Skeletal muscle satellite cell (primary cell): ENCODE measurements at regions not wholly inside any gene's neighbourhood (a gene's known extent, or its start where the extent isn't known, plus 50 kb on each side); places are given as distances from the start of the nearest gene placed in this dataset.
"Not testable (repeated sequence)": the region's sequence is repeated elsewhere in the genome, so short reads cannot be mapped to it uniquely, and the experiment has no call there.

ENCODE experiments used
- H3K27me3 ChIP-seq: 2 replicates; pipeline ENCODE4 v1.7.0; 2013; ENCODE audit warnings: low read length; ENCODE audit not compliant: control insufficient read depth, insufficient read depth
- H3K36me3 ChIP-seq: 2 replicates; pipeline ENCODE4 v1.7.0; 2013; ENCODE audit warnings: mild to moderate bottlenecking, control low read depth, low read length; ENCODE audit not compliant: insufficient read depth
- H3K4me1 ChIP-seq: 2 replicates; pipeline ENCODE4 v1.7.0; 2013; ENCODE audit warnings: low read length; ENCODE audit not compliant: control insufficient read depth, insufficient read depth
- H3K4me2 ChIP-seq: 2 replicates; pipeline ENCODE4 v1.7.0; 2013; ENCODE audit warnings: mild to moderate bottlenecking, low read length
- H3K4me3 ChIP-seq: 2 replicates; pipeline ENCODE4 v1.7.0; 2013; ENCODE audit warnings: low read length
- H3K9ac ChIP-seq: 2 replicates; pipeline ENCODE4 v1.7.0; 2013; ENCODE audit warnings: mild to moderate bottlenecking, low read depth, low read length, moderate library complexity
- H3K9me3 ChIP-seq: replicated peaks from 2 replicates; pipeline ENCODE4 v1.7.0; 2013; ENCODE audit warnings: mild to moderate bottlenecking, control low read depth, low read length

- H3K9ac ChIP-seq, H3K4me2 ChIP-seq, H3K27me3 ChIP-seq, H3K36me3 ChIP-seq, H3K9me3 ChIP-seq, H3K4me3 ChIP-seq: not testable (repeated sequence)
- peaks cover 23% of the 10 kb centered on the region for H3K4me1 ChIP-seq
These were observed 89.2 kb upstream of the ITPRID2 start for GRCh38 chr2:181802300-181802699.

GRCh38 chr2:181803903-181804799 lies 87.4 kb upstream of the ITPRID2 start:
- not testable (repeated sequence) for H3K9ac ChIP-seq, H3K9me3 ChIP-seq, H3K27me3 ChIP-seq, H3K36me3 ChIP-seq, H3K4me3 ChIP-seq, H3K4me2 ChIP-seq
- peaks cover 23% of the 10 kb centered on the region for H3K4me1 ChIP-seq

DNA sequence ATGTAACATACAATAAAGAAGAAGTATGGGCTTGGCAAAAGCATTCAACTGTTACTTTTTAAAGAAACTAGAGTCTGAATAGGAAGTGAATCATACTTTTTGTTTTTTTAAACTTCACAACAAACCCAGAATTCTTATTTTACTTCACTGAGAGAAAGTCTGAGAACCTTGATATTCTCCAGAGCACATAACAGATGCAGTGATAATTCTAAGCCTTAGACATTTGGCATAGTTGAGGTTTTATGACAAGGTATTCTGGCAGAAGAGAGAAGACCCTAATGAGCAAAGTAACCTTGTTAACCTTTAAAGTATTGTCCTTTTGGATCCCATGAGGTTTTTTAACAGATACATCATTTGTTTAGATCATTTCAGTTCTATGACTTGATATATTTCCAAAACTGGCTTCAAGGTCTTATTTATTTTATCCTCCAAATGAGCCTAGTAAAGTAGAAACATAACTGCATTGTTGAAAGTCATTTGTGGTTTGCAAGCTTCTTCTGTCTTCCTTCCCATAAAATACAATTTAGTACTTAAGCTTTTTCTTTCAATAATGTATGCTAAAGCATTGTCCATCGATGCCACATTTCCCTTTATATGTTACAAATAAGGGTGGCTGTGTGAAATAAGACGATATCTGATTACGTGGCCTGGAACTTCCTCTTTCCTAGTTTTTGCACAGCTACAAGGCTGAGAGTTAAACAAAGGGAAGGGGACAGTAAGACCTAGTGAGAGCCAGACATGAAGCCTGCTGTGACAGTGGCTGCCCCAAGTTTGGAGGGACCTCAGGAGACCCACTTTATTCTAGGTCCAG lies 86.1 kb upstream of the ITPRID2 start:
- H3K36me3 ChIP-seq = no peaks in the 10 kb centered on the region
- no peaks in the 10 kb centered on the region for H3K27me3 ChIP-seq
- peak overlapping the region; percentile 1 for H3K4me3 ChIP-seq
- peak overlapping the region; percentile 10 for H3K9ac ChIP-seq
- no peaks in the 10 kb centered on the region for H3K9me3 ChIP-seq
- peaks cover 24% of the 10 kb centered on the region for H3K4me1 ChIP-seq
- H3K4me2 ChIP-seq = peak overlapping the region; percentile 51

GRCh38 chr2:181806039-181806392 lies 85.5 kb upstream of the ITPRID2 start:
- Histone ChIP-seq H3K4me2 (peak overlapping the region; percentile 51), H3K9me3 (no peaks in the 10 kb centered on the region), H3K27me3 (no peaks in the 10 kb centered on the region), H3K4me3 (peak overlapping the region; percentile 1), H3K4me1 (peaks cover 30% of the 10 kb centered on the region), H3K36me3 (no peaks in the 10 kb centered on the region), H3K9ac (peak overlapping the region; percentile 10)

DNA sequence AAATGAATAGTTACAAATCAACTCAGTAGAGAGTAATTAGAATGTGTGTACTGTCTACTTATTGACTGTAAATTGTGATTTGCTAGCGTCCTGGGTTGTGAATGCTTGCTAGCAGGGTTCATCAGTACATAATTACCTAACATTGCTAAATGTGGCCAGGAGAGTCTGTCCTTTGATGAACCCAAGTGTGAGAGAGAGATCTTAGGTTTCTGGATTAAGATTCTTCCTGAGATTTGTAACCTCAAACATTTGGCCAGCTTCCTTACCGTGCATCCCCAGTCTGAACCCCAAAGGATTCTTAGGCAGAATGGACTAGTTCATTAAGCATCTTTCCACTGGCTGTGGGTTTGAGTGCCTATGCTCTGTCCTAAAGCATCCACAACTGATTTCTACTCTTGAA lies 84.0 kb upstream of the ITPRID2 start:
- Histone ChIP-seq H3K36me3 (no peaks in the 10 kb centered on the region), H3K9ac (no peak overlapping the region), H3K4me2 (no peak overlapping the region), H3K27me3 (no peaks in the 10 kb centered on the region), H3K4me3 (no peak overlapping the region), H3K9me3 (no peaks in the 10 kb centered on the region), H3K4me1 (peaks cover 43% of the 10 kb centered on the region)

DNA sequence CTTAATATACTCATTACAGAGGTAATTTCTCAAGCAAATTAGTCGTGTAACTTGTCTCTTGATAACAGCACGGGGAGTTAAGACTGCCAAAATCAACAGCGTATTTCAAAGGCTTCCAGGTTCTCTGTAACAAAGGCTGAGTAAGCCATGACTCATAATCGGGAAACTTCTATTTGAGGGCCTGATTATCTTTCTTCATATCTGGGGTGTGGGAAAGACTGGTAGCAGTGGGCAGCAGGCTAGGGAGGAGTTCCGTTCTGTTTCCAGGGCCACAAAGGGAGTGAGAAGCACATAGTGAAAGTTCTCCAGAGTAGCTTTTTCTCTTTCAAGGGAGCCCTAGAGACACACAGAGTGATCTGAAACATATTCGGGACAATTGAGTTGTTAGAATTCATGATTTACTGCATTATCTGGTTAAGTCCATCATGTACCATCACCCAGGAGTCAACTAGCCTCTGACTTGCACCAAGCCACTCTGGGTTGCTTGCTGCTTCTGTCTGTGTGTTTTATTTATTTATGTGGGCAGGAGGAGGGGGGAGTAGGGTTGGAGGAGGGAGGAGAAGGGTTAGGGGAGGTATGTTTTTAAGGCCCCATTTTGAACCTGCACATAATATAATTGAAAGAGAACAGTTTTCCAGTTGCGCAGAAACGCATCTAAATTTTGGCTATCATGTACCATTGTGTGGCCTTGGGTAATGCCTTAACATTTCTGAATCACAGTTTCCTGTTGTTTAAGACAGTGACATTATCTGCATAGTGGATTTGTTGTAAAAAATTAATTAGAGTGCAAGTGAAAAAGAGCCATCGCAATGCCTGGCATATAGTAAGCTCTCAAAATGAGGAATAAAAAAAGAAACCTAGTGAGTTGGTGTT lies 80.5 kb upstream of the ITPRID2 start:
- no peaks in the 10 kb centered on the region for H3K9me3 ChIP-seq
- peak overlapping the region; percentile 63 for H3K4me2 ChIP-seq
- H3K27me3 ChIP-seq = no peaks in the 10 kb centered on the region
- H3K4me3 ChIP-seq = peak overlapping the region; percentile 9
- H3K36me3 ChIP-seq = no peaks in the 10 kb centered on the region
- H3K4me1 ChIP-seq = peaks cover 35% of the 10 kb centered on the region
- H3K9ac ChIP-seq = peak overlapping the region; percentile 30

DNA sequence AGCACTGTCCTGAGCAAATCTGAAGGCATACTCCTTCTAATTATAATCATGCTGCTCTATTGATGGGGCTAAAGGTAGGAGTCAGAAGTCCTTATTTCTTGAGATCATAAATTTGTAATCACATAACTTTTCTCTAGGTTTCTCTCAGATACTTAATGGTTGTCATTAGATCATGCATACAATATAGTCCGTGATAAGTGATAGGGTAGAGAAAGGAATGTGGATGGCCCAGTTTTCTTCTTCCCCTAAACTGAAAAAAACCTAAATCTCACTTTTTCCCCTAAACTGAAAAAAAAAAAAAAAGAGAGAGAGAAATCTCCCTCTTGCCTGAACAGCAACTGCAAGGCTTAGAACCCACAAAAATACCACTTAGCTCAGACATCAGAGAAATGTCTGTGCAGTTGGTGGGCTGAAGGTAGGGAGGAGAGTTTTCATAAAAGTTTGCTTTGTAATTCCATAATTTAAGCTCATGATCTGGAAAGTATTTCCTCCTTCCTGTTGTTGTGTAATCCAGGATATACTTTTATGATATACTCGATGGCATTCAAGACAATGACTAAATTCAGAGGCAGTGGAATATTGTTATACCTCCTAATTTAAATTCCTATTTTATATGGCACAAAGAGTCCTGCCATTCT lies 79.3 kb upstream of the ITPRID2 start:
- Histone ChIP-seq H3K4me1 (peaks cover 32% of the 10 kb centered on the region), H3K4me3 (no peak overlapping the region), H3K9me3 (no peaks in the 10 kb centered on the region), H3K4me2 (no peak overlapping the region), H3K9ac (no peak overlapping the region), H3K27me3 (no peaks in the 10 kb centered on the region), H3K36me3 (no peaks in the 10 kb centered on the region)

DNA sequence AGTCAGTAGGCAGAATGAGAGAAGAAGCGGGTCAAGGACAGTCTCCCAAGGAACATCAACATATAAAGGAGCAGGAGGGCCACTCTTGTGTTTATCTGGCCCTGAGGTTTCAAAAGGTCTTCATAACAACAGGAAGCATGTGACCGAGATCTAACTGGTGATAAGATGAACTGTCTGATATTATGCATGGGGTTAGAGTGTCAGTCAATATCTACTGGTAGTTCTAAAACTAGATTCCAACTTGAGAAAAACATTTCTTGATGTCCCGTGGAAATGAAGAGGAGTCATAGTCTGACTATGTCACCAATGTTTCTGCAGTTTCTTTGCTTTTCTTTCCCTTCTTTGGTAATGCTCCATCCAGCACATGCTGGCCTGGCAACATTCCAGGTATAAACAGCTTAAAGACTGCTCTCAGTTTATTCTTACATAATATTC lies 77.5 kb upstream of the ITPRID2 start:
- no peak overlapping the region for H3K4me2 ChIP-seq
- peaks cover 32% of the 10 kb centered on the region for H3K4me1 ChIP-seq
- no peaks in the 10 kb centered on the region for H3K27me3 ChIP-seq
- no peaks in the 10 kb centered on the region for H3K9me3 ChIP-seq
- H3K9ac ChIP-seq = no peak overlapping the region
- no peaks in the 10 kb centered on the region for H3K36me3 ChIP-seq
- no peak overlapping the region for H3K4me3 ChIP-seq

GRCh38 chr2:181817509-181817908 lies 74.0 kb upstream of the ITPRID2 start:
- Histone ChIP-seq H3K27me3 (no peaks in the 10 kb centered on the region), H3K9ac (no peak overlapping the region), H3K36me3 (no peaks in the 10 kb centered on the region), H3K4me2 (no peak overlapping the region), H3K4me3 (no peak overlapping the region), H3K4me1 (peaks cover 12% of the 10 kb centered on the region), H3K9me3 (no peaks in the 10 kb centered on the region)

DNA sequence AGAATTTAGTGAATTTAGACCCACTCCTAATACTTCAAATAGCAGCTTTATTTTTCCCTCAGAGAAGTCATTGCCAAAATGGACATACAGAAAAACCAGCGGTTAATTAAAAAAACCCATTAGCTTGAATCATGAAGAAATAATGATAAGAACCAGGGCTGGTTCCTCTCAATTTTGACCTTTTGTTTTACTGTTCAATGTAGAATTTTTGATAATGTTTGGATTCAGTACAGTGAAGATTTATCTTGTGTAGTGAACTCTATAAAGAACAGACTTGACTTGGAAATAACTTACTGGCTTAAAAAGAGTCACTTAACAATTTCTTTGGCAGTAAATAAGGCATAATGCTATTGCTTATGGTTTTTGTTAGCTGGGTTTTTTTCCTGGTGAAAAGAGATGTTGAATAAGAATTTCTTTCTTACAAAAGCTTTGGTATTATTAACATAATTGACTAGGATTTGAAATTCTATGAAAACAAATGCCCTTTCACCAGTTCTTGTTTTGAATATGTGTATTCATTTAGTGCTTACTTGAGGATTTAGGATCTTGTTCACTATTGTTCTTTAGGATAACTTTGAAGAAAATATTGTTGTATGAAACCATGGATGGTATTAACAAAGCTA lies 73.4 kb upstream of the ITPRID2 start:
- no peak overlapping the region for H3K9ac ChIP-seq
- H3K36me3 ChIP-seq = no peaks in the 10 kb centered on the region
- peaks cover 12% of the 10 kb centered on the region for H3K4me1 ChIP-seq
- H3K4me3 ChIP-seq = no peak overlapping the region
- H3K27me3 ChIP-seq = no peaks in the 10 kb centered on the region
- no peaks in the 10 kb centered on the region for H3K9me3 ChIP-seq
- H3K4me2 ChIP-seq = no peak overlapping the region
